ENCODE measurements at regions not wholly inside any gene's neighbourhood (a gene's known extent, or its start where the extent isn't known, plus 50 kb on each side); places are given as distances from the start of the nearest gene placed in this dataset.
"Not testable (repeated sequence)": the region's sequence is repeated elsewhere in the genome, so short reads cannot be mapped to it uniquely, and the experiment has no call there.

DNA sequence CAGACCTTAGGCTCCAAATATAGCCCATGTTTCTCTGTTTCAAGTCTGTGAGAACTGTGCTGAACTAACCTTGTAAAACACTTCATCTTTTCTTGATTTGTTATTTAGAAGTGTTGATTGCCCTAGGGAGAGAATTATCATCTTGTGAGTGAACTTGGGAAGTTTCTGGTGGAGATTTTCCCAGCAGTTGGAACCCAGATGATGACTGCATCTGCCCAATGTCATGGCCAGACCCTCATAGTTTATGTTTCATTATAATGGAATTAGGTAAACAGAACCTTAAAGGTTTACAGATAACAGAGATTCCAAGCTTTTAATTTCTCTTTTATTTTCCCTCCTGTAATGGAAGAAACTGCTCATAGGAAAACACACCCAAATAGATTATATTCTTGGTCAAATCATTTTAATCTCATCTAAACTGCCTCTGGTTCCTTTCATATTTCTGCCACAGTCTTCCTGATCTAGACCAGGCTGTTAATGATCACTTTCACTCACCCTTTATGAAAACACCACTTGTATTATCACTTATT, 569.1 kb downstream of the KCTD12 start:
- TF ChIP-seq, protein P1, sequence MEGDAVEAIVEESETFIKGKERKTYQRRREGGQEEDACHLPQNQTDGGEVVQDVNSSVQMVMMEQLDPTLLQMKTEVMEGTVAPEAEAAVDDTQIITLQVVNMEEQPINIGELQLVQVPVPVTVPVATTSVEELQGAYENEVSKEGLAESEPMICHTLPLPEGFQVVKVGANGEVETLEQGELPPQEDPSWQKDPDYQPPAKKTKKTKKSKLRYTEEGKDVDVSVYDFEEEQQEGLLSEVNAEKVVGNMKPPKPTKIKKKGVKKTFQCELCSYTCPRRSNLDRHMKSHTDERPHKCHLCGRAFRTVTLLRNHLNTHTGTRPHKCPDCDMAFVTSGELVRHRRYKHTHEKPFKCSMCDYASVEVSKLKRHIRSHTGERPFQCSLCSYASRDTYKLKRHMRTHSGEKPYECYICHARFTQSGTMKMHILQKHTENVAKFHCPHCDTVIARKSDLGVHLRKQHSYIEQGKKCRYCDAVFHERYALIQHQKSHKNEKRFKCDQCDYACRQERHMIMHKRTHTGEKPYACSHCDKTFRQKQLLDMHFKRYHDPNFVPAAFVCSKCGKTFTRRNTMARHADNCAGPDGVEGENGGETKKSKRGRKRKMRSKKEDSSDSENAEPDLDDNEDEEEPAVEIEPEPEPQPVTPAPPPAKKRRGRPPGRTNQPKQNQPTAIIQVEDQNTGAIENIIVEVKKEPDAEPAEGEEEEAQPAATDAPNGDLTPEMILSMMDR (conservative IDR thresholded peaks at IDR 0.05; ENCODE audit: low read depth, low read length), result no peak
- DNase-seq (ENCODE audit: low read depth), result no peak
- H3K4me3 ChIP-seq (ENCODE audit: low read length), result no peak overlapping the region

- no peak for DNase-seq (ENCODE audit: low read depth)
- TF ChIP-seq, protein P1 (conservative IDR thresholded peaks at IDR 0.05; ENCODE audit: low read depth, low read length), result no peak
- no peak overlapping the region for H3K4me3 ChIP-seq (ENCODE audit: low read length)
Measured at GRCh38 chr13:76314495-76314894, 571.7 kb downstream of the KCTD12 start.

- H3K4me3 ChIP-seq (ENCODE audit: low read length), result no peak overlapping the region
- TF ChIP-seq, protein P1 (conservative IDR thresholded peaks at IDR 0.05; ENCODE audit: low read depth, low read length), result peak; percentile 25
- DNase-seq (ENCODE audit: low read depth), result peak; percentile 54
Measured at GRCh38 chr13:76307142-76307541, 579.1 kb downstream of the KCTD12 start.

- no peak for DNase-seq (ENCODE audit: low read depth)
- no peak overlapping the region for H3K4me3 ChIP-seq (ENCODE audit: low read length)
- TF ChIP-seq, protein P1 (conservative IDR thresholded peaks at IDR 0.05; ENCODE audit: low read depth, low read length), result no peak
Measured at GRCh38 chr13:76300688-76301087, 585.5 kb downstream of the KCTD12 start.

DNA sequence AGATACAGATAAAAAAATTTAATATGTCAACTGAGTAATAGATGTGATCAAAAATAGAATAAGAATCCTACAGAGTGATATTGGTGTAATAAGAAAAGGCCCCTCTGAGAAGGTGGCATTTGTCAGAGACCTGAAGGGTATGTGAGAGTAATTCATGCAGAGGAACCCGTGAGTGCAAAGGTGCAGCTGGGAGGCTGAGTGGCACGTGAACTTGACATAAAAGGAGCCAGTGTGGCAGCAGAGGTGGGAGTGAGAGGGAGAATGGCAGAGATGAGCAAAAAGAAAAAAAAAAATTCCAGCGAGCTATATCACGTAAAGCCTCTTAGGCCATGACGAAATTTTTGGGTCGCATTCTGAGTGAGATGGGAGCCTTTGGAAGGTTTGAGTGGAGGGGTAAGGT, 588.9 kb downstream of the KCTD12 start:
- TF ChIP-seq, protein P1 (conservative IDR thresholded peaks at IDR 0.05; ENCODE audit: low read depth, low read length), result no peak
- no peak for DNase-seq (ENCODE audit: low read depth)
- no peak overlapping the region for H3K4me3 ChIP-seq (ENCODE audit: low read length)

DNA sequence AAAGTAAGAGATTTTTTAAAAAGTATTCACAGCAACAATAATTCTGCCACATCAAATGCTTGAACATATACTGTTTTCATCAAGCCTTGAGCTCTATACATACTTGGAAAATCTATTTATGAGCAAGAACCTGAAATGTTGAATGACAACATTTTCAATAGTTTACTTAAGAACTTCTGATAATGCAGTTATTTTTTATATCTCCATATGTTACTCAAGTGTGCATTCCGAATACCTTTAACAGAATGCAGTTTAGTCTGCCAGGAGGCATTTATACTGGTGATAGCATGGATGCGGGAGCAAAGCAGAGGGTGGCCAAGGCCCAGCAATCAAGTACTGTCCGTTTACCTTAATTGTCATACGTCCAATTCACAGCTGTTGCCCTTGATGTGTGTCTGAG, 589.5 kb downstream of the KCTD12 start:
- TF ChIP-seq, protein P1 (conservative IDR thresholded peaks at IDR 0.05; ENCODE audit: low read depth, low read length), result no peak

DNA sequence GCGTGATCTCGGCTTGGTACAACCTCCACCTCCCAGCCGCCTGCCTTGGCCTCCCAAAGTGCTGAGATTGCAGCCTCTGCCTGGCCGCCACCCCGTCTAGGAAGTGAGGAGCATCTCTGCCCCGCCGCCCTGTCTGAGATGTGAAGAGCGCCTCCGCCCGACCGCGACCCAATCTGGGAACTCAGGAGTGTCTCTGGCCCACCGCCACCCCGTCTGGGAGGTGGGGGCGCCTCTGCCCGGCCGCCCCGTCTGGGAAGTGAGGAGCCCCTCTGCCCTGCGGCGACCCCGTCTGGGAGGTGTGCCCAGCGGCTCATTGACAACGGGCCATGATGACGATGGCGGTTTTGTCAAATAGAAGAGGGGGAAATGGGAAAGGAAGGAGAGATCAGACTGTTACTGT, 591.2 kb downstream of the KCTD12 start:
- not testable (repeated sequence) for DNase-seq (ENCODE audit: low read depth); H3K4me3 ChIP-seq (ENCODE audit: low read length)

More for the DNA sequence above, 589.5 kb downstream of the KCTD12 start:
- no peak for DNase-seq (ENCODE audit: low read depth)
- H3K4me3 ChIP-seq (ENCODE audit: low read length), result no peak overlapping the region

- no peak for DNase-seq (ENCODE audit: low read depth)
- TF ChIP-seq, protein P1 (conservative IDR thresholded peaks at IDR 0.05; ENCODE audit: low read depth, low read length), result no peak
- no peak overlapping the region for H3K4me3 ChIP-seq (ENCODE audit: low read length)
Measured at GRCh38 chr13:76293751-76294150, 592.5 kb downstream of the KCTD12 start.
